ENCODE measurements at regions not wholly inside any gene's neighbourhood (a gene's known extent, or its start where the extent isn't known, plus 50 kb on each side); places are given as distances from the start of the nearest gene placed in this dataset.
"Not testable (repeated sequence)": the region's sequence is repeated elsewhere in the genome, so short reads cannot be mapped to it uniquely, and the experiment has no call there.

GRCh38 chr7:67854221-67855178 is 857.9 kb downstream of the TYW1 start:
- DNase-seq, result no peak

GRCh38 chr7:67855322-67855721 is 858.7 kb downstream of the TYW1 start:
- DNase-seq, result no peak

GRCh38 chr7:67856046-67856445 is 859.4 kb downstream of the TYW1 start:
- no peak for DNase-seq

GRCh38 chr7:67857698-67858097 is 861.1 kb downstream of the TYW1 start:
- no peak for DNase-seq

- DNase-seq, result no peak
Measured at GRCh38 chr7:67858931-67859330, 862.3 kb downstream of the TYW1 start.

GRCh38 chr7:67863911-67864310 is 867.3 kb downstream of the TYW1 start:
- DNase-seq, result no peak

- no peak for DNase-seq
Measured at GRCh38 chr7:67866054-67866453, 869.4 kb downstream of the TYW1 start.

- DNase-seq, result no peak
Measured at GRCh38 chr7:67866812-67867211, 870.2 kb downstream of the TYW1 start.

- DNase-seq, result no peak
Measured at GRCh38 chr7:67870396-67870795, 873.8 kb downstream of the TYW1 start.

- no peak for DNase-seq
Measured at GRCh38 chr7:67875558-67875957, 878.9 kb downstream of the TYW1 start.

GRCh38 chr7:67878808-67879207 is 882.2 kb downstream of the TYW1 start:
- no peak for DNase-seq

- no peak for DNase-seq
Measured at GRCh38 chr7:67882843-67883242, 886.2 kb downstream of the TYW1 start.

GRCh38 chr7:67890316-67890715 is 893.7 kb downstream of the TYW1 start:
- DNase-seq, result no peak

GRCh38 chr7:67894746-67895145 is 898.1 kb downstream of the TYW1 start:
- no peak for DNase-seq

GRCh38 chr7:67896721-67897120 is 900.1 kb downstream of the TYW1 start:
- no peak for DNase-seq

GRCh38 chr7:67900456-67900855 is 903.8 kb downstream of the TYW1 start:
- DNase-seq, result no peak

GRCh38 chr7:67901808-67902480 is 905.3 kb downstream of the TYW1 start:
- no peak for DNase-seq

GRCh38 chr7:67907792-67908191 is 911.2 kb downstream of the TYW1 start:
- no peak for DNase-seq

GRCh38 chr7:67912437-67912836 is 915.8 kb downstream of the TYW1 start:
- no peak for DNase-seq

- no peak for DNase-seq
Measured at GRCh38 chr7:67913604-67914003, 917.0 kb downstream of the TYW1 start.

- not testable (repeated sequence) for DNase-seq
Measured at GRCh38 chr7:67916111-67916510, 919.5 kb downstream of the TYW1 start.

- no peak for DNase-seq
Measured at GRCh38 chr7:67916571-67917436, 920.2 kb downstream of the TYW1 start.

- no peak for DNase-seq
Measured at GRCh38 chr7:67917437-67917755, 920.8 kb downstream of the TYW1 start.
